MCF 10A (cell line): ENCODE measurements at regions not wholly inside any gene's neighbourhood (a gene's known extent, or its start where the extent isn't known, plus 50 kb on each side); places are given as distances from the start of the nearest gene placed in this dataset.

Source experiments
- BruUV-seq: library from RNA; stranded (reverse); fragments of 400-500 nt; replicated peaks from 2 replicates; lab custom pipeline; 2021; lab: Mats Ljungman, UMichigan
- CTCF ChIA-PET: fragments of 300-600 bp; sonication (Branson Sonifier 250); formaldehyde crosslinking; extraction: SDS; loops from one replicate; lab custom pipeline; 2021; ENCODE audit warnings: antibody characterized with exemption, inconsistent platforms; lab: Yijun Ruan, JAX
- POLR2A ChIA-PET: fragments of 300-600, 350-650 bp; sonication (Branson Sonifier 250); formaldehyde crosslinking; extraction: SDS; loops from one replicate; lab custom pipeline; 2020; ENCODE audit warnings: antibody characterized with exemption, inconsistent platforms; lab: Yijun Ruan, JAX
- DNase-seq: peaks from one replicate; pipeline ENCODE4 v3.0.0-alpha.2; 2018; ENCODE audit not compliant: unreplicated experiment
- H3K27ac Mint-ChIP-seq: one replicate; pipeline ENCODE4 v1.8.0; 2022; ENCODE audit warnings: mild to moderate bottlenecking, low read depth, mixed read lengths; ENCODE audit not compliant: unreplicated experiment
- H3K27me3 Mint-ChIP-seq: one replicate; pipeline ENCODE4 v1.8.0; 2022; ENCODE audit warnings: mixed read lengths; ENCODE audit not compliant: insufficient read depth, unreplicated experiment
- H3K36me3 Mint-ChIP-seq: one replicate; pipeline ENCODE4 v1.8.0; 2022; ENCODE audit warnings: mild to moderate bottlenecking, moderate library complexity, mixed read lengths; ENCODE audit not compliant: insufficient read depth, unreplicated experiment
- H3K4me1 Mint-ChIP-seq: one replicate; pipeline ENCODE4 v1.8.0; 2022; ENCODE audit warnings: mixed read lengths; ENCODE audit not compliant: insufficient read depth, unreplicated experiment
- H3K4me3 Mint-ChIP-seq: one replicate; pipeline ENCODE4 v1.8.0; 2022; ENCODE audit warnings: mild to moderate bottlenecking, moderate library complexity, mixed read lengths; ENCODE audit not compliant: unreplicated experiment
- H3K9me3 Mint-ChIP-seq: one replicate; pipeline ENCODE4 v1.8.0; 2022; ENCODE audit warnings: mixed read lengths; ENCODE audit not compliant: unreplicated experiment
- intact Hi-C: fragments of 100-400 bp; cut with micrococcal nuclease; formaldehyde crosslinking; loops from 2 replicates; pipeline ENCODE4 v1.14.1; 2022
- TF ChIP-seq, protein P1 (sequence below): fragments of 200-600 bp; IDR thresholded peaks from one replicate; pipeline ENCODE4 v1.8.0; 2022; ENCODE audit warnings: antibody characterized with exemption, mild to moderate bottlenecking; ENCODE audit not compliant: unreplicated experiment

DNA sequence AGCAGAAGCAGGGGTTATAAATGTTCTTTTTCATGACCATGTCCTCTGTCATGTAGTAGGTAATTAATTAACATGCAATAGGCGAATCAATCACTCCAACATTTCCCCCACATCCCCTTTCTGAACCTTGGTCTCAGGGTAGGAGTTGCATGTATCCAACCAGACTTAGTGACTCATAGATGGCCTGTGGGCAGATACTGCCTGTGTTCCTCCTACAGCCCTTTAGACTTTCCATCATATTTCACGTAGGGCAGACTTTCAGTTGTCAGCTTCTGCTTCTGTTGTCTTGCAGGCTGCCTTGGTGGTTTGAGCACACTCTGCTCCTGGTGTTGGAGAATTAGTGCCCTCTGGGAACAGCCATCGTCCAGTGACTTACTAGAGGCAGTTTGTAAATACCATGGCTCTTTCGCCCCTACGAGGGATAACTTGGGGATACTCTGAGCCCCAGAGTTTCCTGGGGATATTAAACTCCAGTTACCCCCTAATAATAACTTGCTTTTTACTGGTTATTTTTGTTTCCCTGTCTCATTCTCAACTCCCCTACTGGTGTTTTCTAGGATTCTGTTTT lies 244.4 kb downstream of the EDEM1 start:
- Mint-ChIP-seq H3K4me3 (no peak overlapping the region), H3K36me3 (no peaks in the 10 kb centered on the region), H3K4me1 (peaks cover 6% of the 10 kb centered on the region), H3K9me3 (no peaks in the 10 kb centered on the region), H3K27me3 (peaks cover 4% of the 10 kb centered on the region), H3K27ac (no peak overlapping the region)
- DNase-seq, result no peak
- ChIA-PET POLR2A (interaction anchor here (0.7 kb wide), 1 partner anchor 1490 kb away, joined by 4 read pairs; no protein-coding TSS in a partner anchor), CTCF (no interaction called here)
- no TSS peak for BruUV-seq
- intact Hi-C loops, result no loop called here
- TF ChIP-seq, protein P1, sequence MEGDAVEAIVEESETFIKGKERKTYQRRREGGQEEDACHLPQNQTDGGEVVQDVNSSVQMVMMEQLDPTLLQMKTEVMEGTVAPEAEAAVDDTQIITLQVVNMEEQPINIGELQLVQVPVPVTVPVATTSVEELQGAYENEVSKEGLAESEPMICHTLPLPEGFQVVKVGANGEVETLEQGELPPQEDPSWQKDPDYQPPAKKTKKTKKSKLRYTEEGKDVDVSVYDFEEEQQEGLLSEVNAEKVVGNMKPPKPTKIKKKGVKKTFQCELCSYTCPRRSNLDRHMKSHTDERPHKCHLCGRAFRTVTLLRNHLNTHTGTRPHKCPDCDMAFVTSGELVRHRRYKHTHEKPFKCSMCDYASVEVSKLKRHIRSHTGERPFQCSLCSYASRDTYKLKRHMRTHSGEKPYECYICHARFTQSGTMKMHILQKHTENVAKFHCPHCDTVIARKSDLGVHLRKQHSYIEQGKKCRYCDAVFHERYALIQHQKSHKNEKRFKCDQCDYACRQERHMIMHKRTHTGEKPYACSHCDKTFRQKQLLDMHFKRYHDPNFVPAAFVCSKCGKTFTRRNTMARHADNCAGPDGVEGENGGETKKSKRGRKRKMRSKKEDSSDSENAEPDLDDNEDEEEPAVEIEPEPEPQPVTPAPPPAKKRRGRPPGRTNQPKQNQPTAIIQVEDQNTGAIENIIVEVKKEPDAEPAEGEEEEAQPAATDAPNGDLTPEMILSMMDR, result no peak

DNA sequence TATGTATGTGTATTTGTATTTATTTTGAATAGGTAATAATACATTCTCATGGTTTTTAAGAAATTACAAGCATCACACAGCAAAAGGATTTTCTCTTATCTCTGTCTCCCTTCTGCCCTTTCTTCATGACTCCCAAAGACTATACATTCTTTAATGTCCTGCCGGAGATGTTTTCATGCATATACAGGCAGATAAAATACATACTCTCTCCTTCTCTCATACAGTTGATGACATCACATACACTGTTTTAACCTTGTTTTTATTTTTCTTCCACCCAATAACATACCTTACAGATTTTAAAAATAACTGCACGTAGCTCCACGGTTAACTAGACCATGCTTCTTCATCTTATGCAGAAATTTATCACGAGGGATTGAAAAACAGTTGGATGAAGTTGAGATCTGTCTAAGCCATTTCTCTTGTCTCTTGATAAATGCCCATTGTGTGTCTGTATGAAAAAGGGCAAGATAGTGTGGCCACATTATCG lies 249.8 kb downstream of the EDEM1 start:
- H3K4me3 Mint-ChIP-seq, result no peak overlapping the region
- POLR2A ChIA-PET, result interaction anchor here (0.6 kb wide), 1 partner anchor 12 kb away, joined by 3 read pairs; no protein-coding TSS in a partner anchor

DNA sequence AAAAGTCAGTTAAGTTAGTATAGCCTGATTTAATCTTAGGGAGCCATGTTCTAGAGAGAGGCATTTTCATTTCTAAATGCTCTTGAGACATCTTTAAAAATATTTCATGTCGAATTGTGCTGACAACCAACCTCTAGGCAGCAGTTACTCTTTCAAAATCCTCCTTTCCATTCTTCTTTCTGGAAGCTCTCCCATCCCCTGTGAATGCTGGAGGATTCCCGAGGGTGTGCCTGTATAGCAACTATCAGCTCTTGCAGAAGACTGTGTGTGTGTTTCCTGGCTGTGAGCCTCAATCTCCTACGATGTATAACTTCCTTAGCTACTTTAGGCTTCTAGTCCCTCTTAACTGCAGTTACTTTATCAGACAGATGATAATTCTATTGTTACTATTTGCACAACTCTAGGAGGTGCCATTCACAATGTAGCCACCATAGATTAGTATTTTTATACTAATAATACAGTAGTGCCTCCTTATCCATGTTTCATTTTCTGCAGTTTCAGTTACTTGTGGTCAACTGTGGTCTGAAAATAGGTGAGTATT lies 250.3 kb downstream of the EDEM1 start:
- no peaks in the 10 kb centered on the region for H3K4me1 Mint-ChIP-seq
- CTCF ChIA-PET, result interaction anchor here (0.7 to 3.7 kb wide), 2 partner anchors 11 to 460 kb away, joined by 3 to 13 read pairs; no protein-coding TSS in a partner anchor
- BruUV-seq, result no TSS peak
- no peak overlapping the region for H3K27ac Mint-ChIP-seq
- no peak overlapping the region for H3K4me3 Mint-ChIP-seq
- intact Hi-C loops, result no loop called here
- H3K27me3 Mint-ChIP-seq, result no peaks in the 10 kb centered on the region
- H3K9me3 Mint-ChIP-seq, result no peaks in the 10 kb centered on the region
- TF ChIP-seq, protein P1, result no peak
- no peak for DNase-seq
- H3K36me3 Mint-ChIP-seq, result peaks cover 6% of the 10 kb centered on the region
- POLR2A ChIA-PET, result no interaction called here

More for the DNA sequence above, 249.8 kb downstream of the EDEM1 start:
- Mint-ChIP-seq H3K27me3 (no peaks in the 10 kb centered on the region), H3K27ac (no peak overlapping the region), H3K4me1 (no peaks in the 10 kb centered on the region), H3K9me3 (no peaks in the 10 kb centered on the region), H3K36me3 (peaks cover 3% of the 10 kb centered on the region)
- no peak for DNase-seq
- intact Hi-C loops, result no loop called here
- TF ChIP-seq, protein P1, result no peak
- BruUV-seq, result no TSS peak
- CTCF ChIA-PET, result interaction anchor here (0.7 to 3.7 kb wide), 2 partner anchors 11 to 461 kb away, joined by 3 to 13 read pairs; no protein-coding TSS in a partner anchor

DNA sequence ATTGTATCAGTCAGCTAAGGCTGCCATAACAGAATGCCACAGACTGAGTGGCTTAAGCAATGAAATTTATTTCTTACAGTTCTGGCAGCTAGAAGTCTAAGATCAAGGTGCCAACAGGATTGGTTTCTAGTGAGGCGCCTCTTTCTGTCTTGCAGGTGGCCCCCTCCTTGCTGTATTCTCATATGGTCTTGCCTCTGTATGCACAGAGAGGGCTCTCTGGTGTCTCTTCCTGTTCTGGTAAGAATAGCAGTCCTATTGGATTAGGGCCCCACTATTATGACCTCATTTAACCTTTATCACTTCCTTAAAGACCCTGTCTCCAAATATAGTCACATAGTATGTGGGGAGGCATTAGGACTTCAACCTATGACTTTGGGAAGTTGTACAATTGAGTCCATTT lies 253.9 kb downstream of the EDEM1 start:
- no TSS peak for BruUV-seq
- no peak overlapping the region for H3K4me3 Mint-ChIP-seq
- DNase-seq, result no peak
- TF ChIP-seq, protein P1, result no peak
- ChIA-PET POLR2A (no interaction called here), CTCF (no interaction called here)
- peaks cover 6% of the 10 kb centered on the region for H3K9me3 Mint-ChIP-seq
- intact Hi-C loops, result no loop called here
- H3K36me3 Mint-ChIP-seq, result peaks cover 6% of the 10 kb centered on the region
- no peak overlapping the region for H3K27ac Mint-ChIP-seq
- H3K27me3 Mint-ChIP-seq, result no peaks in the 10 kb centered on the region
- H3K4me1 Mint-ChIP-seq, result no peaks in the 10 kb centered on the region
